HG03066 (cell line): ENCODE measurements at regions not wholly inside any gene's neighbourhood (a gene's known extent, or its start where the extent isn't known, plus 50 kb on each side); places are given as distances from the start of the nearest gene placed in this dataset.
"Not testable (repeated sequence)": the region's sequence is repeated elsewhere in the genome, so short reads cannot be mapped to it uniquely, and the experiment has no call there.

Experiments used
- ATAC-seq: cut with Tn5 transposase; IDR thresholded peaks from one replicate; pipeline ENCODE4 v1.9.1; 2021; ENCODE audit warnings: low read depth; ENCODE audit not compliant: unreplicated experiment

DNA sequence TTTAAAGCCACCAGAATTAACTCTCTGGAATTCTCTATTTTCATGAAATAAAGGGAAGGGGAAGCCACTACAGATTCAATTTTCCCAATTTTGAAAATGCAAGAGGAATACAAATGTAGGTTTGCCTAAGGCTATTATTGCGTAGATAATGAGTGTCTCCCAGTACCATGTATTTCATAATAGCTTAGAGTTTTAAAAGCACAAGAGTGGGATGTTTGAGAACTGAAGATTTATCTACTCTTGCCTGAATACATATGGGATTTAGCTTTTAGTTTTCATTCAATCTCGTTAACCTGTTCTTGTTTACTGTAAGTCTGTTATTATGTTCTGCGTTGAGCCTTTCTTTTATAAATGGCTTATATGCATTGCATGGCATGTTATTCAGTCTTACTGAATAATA lies 795.1 kb downstream of the BRINP3 start:
- no peak for ATAC-seq

DNA sequence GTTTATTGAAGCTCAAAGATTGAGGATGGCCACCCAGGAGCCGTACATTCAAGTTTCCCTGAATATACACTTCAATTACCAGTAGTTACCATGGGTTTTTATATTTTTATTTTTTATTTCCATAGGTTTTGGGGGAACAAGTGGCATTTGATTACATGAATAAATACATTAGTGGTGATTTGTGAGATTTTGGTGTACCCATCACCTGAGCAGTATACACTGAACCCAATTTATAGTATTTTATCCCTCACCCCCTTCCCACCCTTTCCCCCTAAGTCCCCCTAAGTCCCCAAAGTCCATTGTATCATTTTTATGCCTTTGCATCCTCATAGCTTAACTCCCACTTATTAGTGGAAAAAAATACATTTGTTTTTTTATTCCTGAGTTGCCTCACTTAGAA lies 791.4 kb downstream of the BRINP3 start:
- ATAC-seq, result no peak

- ATAC-seq, result no peak
Measured at GRCh38 chr1:189693140-189693539, 784.5 kb downstream of the BRINP3 start.

DNA sequence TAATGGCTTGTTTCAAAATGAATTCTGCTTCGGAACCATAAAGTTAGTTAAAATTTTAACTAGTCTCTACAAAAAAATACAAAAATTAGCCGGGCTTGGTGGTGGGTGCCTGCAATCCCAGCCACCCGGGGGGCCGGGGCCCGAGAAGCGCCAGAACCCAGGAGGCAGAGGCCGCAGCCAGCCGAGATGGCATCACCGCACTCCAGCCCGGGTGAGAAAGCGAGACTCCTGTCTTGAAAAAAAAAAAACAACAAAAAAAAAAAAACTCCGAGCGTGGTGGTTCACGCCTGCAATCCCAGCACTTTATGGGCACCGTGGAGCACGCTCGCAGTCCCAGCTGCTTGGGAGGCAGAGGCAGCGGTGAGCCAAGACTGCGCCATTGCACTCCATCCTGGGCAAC lies 781.4 kb downstream of the BRINP3 start:
- no peak for ATAC-seq

GRCh38 chr1:189697113-189697512 lies 780.6 kb downstream of the BRINP3 start:
- no peak for ATAC-seq

DNA sequence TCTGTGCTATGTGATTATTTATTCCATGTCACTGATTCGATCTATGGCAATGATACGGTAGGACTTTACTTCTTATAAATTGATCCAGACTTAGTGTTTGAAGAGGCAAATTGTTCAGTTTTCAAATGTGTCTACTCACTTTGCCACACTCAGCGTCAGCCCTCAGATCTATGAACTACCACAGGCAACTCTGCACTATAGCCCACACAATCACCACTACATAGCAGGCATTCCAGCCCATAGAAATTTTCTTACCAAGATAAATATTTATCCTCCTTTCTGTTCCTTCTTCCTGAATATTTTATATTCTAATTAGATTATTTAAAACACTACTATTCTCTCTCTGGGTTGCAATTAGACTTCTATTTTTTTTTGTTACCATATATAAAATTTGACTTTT lies 776.1 kb downstream of the BRINP3 start:
- no peak for ATAC-seq

DNA sequence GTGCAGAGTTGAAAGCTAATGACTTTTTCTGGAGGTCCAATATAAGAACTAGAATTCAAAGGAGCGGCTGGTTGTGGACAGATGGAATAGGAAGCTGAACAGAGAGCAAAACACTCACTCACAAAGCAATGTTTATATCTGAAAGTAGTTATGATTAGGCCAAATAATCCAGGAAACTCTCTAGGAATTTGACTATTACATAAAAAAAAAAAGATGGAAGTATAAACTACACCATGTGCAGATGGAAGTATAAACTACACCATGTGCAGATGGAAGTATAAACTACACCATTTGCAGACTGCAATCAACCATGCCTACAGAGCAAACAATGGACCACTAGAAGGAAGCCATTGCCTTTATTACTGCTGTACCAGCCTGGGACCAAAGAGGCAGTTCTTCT lies 771.1 kb downstream of the BRINP3 start:
- no peak for ATAC-seq

DNA sequence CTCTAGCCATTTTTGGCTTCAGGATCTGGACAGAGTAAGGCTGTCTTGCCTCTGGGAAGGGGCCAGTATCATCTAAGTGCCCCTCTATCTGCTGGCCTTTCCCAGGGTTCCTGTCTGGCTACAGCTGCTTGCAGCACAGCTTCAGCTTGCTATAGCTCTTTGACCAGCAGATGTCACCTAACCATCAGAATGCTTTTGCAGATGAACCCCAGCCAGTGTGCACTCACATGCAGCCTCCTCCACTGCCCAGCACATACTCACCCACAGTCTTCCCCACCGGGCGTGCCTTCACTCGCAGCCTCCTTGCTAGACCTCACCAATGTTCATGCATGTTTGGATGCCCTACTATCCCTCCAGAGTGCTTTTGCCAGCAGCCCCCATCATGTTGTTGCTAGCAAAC lies 769.0 kb downstream of the BRINP3 start:
- ATAC-seq, result no peak

GRCh38 chr1:189718147-189718795 lies 759.4 kb downstream of the BRINP3 start:
- ATAC-seq, result not testable (repeated sequence)

- ATAC-seq, result no peak
Measured at GRCh38 chr1:189726806-189727205, 750.9 kb downstream of the BRINP3 start.

DNA sequence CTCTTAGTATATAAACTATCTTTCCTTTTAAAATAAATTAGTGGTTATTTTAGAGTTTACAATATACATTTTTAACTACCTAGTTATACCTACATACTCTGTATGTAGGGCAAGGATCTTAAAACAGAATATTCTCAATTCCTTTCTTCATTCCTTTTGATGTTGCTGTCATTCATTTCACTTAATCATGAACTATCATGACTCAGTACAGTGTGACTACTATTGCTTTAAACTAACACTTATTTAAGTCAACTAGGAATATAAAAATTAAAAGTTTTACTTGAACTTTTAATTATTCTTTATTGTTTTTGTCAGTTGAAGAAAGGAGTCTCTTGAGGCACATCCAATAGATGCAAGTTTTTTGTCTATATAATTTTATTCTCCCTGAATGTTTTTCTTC lies 726.4 kb downstream of the BRINP3 start:
- ATAC-seq, result no peak

GRCh38 chr1:189752461-189752995 lies 725.1 kb downstream of the BRINP3 start:
- ATAC-seq, result no peak

DNA sequence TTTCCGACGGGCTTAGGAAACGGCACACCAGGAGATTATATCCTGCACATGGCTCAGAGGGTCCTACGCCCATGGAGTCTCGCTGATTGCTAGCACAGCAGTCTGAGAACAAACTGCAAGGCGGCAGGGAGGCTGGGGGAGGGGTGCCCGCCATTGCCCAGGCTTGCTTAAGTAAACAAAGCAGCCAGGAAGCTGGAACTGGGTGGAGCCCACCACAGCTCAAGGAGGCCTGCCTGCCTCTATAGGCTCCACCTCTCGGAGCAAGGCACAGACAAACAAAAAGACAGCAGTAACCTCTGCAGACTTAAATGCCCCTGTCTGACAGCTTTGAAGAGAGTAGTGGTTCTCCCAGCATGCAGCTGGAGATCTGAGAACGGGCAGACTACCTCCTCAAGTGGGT lies 722.6 kb downstream of the BRINP3 start:
- ATAC-seq, result not testable (repeated sequence)

DNA sequence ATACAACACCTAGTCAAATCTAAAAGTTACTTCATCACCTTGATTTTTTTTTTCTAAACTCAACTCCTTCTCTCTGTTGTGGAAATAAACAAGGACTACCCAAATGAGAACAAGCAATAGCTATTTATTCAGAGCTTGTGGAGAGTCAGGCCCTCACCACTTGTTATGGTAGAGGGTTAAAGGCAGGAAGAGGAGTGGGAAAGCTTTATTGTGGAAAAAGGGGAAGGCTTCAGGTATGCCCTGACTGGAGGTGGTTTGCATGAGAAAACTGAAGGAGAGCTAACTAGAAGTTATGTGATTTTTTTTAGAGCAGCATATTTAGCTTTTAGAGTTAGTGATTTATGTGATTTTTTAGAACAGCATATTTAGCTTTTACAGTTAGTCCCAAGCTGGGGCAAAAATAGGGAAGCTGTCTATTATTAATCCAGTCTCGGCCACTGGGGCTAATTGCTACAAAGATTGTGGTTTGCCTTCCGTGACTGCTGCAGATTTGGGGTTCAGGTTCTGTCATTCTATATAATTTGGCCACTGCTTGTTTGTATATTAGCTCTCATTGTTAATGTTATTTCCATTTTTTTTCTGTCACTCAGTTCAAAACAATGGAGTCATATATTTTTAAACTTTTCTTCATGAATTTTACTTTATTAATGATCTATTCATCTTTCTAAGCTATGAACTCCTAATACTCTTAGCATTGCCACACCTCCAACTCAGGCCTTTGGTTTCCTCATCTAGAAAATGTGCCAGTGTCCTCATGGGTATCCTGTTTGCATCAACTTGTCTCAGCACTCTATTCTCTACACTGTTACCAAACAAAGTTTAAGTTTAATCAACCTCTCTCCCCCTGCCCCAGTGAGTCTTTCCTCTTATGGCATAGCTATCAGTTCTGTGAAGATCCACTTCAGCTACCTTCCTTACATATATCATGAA lies 713.0 kb downstream of the BRINP3 start:
- no peak for ATAC-seq

- no peak for ATAC-seq
Measured at GRCh38 chr1:189769448-189769847, 708.2 kb downstream of the BRINP3 start.

DNA sequence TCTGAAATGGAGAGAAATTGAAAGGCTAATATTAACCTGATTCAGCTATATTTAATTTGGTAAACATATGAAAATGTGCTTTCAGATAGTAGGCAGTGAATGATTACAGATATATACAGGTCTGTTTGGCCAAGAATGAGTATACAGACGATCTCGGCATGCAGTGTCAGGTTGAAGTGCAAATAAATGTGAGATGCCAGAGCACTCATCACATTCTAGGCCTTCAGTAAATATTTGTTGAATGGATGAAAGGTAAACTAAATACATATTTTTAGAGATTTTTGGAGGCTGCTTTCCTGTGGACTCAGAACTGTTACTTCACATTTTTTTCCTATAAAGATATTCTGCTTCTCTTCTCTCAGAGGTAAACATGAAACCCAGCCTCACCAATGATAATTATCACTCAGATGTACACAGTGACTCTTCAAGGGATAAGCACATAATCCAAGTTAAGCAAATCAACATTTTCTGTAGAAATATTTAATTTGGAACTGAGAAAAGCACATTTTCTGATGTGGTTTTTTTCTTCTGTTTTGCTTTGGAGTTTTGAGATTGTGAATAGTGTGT lies 702.9 kb downstream of the BRINP3 start:
- ATAC-seq, result no peak

GRCh38 chr1:189775343-189775742 lies 702.3 kb downstream of the BRINP3 start:
- no peak for ATAC-seq

DNA sequence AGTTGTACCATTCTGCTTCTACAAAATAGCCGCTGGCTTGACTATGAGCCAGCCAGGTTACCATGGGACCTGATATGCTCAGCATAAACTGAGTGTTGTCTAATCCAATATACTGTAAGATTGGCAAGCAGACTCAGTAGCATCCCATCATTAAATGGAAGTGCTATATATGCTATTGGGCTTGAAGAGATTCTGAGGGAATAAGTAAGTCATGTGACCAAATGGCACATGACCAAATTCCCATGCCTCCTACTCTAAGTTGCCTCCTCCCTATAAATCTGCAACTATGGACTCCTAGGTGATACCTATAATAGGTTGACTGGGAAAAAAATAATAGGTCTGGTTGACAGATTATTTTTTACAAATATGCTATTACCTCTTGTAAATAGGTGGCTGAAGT lies 698.6 kb downstream of the BRINP3 start:
- ATAC-seq, result no peak

DNA sequence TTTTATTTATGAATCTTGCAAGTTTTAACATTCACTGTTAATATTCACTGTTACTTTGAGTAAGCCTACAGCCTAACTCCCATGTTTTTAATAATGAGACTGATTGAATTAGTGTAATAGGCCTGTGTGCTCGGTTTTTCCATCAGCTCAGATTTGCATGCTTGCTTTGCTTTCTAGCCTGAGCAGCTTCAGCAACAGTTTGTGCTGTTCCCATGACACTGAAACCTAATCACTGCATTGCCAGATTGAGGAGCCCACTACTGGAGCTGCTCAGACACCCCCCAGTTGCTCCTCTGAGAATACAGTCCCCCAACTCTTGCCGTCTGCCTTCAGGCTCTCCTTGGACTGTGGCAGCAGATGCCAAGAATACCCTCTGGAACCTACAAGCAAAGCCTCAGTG lies 695.4 kb downstream of the BRINP3 start:
- no peak for ATAC-seq

DNA sequence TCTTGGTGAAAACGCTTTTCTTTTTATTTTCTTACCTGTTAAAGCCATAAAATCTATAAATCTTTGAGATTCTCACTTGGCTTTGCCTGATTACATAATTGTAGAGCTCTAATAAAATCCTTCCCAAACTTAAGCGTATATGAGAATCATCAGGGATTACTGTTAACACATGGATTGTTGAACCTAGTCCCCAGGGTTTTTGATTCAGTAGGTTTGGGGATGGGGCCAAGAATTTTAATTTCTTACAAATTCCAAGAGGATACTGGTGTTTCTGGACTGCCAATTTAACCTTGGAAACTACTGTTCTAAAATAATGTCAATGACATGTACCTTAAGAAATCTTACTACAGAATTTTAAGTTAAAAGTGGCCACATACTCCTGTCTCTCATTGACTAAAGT lies 694.2 kb downstream of the BRINP3 start:
- no peak for ATAC-seq

GRCh38 chr1:189786761-189787160 lies 690.9 kb downstream of the BRINP3 start:
- no peak for ATAC-seq
